NCI-H2196 treated with DMSO at 0.1 percent for 48 hours (cell line): ENCODE measurements at regions not wholly inside any gene's neighbourhood (a gene's known extent, or its start where the extent isn't known, plus 50 kb on each side); places are given as distances from the start of the nearest gene placed in this dataset.
"Not testable (repeated sequence)": the region's sequence is repeated elsewhere in the genome, so short reads cannot be mapped to it uniquely, and the experiment has no call there.

Experiments
- DNase-seq: peaks from one replicate; lab custom pipeline; 2025; ENCODE audit not compliant: unreplicated experiment; lab: John Stamatoyannopoulos, UW

DNA sequence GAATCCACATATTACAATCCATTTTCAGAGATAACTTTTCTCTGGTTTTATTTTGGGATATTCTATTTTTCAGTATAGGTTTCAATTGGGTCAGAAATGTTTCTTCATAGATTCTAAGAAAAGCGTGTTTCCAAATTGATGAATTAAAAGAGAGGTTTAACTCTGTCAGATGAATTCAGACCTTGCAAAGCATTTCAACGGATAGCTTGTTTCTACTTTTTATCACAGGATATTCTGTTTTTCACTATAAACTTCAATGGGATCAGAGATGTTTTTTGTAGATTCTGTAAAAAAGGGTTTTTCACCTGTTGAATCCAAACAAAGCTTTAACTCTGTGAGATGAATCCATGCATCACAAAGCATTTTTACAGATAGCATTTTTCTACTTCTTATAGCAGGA lies 1498.1 kb downstream of the UQCRFS1 start:
- DNase-seq, result no peak

DNA sequence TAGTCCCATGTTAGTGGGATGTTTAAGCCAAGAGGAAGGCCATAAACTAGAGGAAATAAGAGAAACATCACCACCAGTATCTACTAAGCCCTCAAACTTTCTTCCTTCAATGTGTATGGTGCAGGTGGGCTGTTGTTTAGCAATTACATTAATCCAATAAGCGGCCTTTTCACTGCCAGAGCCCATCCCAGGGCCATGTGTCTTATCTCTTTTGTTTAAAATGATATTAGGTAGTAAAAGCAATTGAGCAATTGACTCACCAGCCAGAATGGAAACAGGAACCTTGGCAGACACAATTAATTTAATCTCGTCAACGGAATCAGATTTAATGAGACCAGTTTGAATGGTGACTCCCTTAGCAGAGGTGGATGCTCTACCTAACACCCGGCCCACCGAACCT lies 1503.5 kb downstream of the UQCRFS1 start:
- DNase-seq, result no peak

DNA sequence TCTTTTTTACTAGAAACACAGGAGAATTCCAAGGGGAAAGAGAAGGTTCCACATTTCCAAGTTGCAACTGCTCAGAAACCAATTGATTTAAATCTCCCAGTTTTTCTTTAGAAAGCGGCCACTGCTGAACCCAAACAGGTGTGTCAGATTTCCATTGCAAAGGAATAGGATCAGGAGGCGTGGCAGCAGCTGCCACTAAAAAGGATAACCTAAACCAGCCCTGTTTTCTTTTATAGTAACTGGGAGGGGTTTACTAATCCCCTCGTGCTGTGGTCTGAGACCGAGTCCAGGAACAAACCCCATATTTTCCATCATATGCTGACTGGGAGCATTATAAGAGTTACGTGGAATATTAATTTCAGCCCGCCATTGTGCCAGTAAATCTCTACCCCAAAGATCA lies 1504.0 kb downstream of the UQCRFS1 start:
- DNase-seq, result not testable (repeated sequence)

DNA sequence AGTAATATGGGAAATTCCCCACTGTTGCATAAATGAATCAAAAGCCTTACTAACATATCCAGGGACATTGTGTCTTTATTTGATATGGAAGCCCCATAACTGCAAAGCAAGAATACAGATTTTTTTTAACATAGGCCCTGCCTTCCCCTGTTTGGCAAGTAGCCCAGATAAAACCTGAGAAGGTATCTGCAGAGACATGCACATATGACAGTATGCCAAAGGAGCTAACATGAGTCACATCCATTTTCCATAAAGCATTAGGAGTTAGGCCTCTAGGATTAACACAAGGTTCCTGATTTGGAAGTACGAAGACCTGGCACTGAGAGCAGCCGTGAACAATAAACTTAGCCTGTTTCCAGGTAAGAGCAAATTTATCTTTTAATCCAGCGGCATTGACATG lies 1505.9 kb downstream of the UQCRFS1 start:
- DNase-seq, result not testable (repeated sequence)

DNA sequence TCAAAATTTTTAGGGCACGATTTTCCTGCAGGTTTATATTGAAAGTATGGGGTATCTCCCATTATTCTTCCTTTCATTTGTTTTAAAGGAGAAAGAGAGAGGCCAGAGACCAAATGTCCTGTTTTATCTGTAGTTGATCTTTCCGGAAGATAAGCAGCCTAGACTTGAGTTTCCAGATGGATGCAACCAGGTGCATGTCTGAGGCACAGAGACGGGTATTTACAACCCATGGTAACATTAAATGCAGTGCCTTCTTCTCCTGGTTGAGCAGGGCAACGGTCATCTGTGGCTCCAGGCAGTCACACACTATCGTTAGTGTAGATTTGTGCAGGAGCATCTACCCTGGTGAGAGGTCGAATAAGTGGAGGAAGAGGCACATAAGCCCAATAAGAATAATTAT lies 1507.1 kb downstream of the UQCRFS1 start:
- no peak for DNase-seq

- no peak for DNase-seq
Observed at GRCh38 chr19:27694361-27695055, 1518.4 kb downstream of the UQCRFS1 start.

- DNase-seq, result no peak
Observed at GRCh38 chr19:27691991-27692390, 1521.0 kb downstream of the UQCRFS1 start.

DNA sequence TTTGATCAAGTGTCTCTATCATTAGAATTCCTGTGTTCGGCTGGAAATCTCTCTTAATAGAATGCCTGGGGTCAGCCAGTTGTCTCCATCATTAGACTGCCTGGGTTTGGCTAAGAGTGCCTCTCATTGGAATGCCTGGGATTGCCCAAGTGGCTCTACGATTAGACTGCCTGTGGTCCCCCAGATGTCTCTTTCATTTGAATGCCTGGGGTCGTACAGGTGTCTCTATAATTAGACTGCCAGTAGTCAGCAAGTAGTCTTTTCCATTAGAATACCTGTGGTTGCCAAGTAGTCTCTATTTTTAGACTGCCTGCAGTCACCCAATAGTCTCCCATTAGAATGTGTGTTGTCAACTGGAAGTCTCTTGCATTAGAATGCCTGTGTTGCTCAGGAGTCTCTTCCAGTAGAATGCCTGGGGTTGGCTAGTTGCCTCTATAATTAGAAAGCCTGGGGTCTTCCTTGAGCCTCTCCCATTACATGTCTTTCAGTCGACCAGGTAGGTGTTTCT lies 1523.2 kb downstream of the UQCRFS1 start:
- DNase-seq, result no peak

- DNase-seq, result no peak
Observed at GRCh38 chr19:27684293-27684692, 1528.7 kb downstream of the UQCRFS1 start.

GRCh38 chr19:27681972-27682371 lies 1531.0 kb downstream of the UQCRFS1 start:
- DNase-seq, result no peak

- no peak for DNase-seq
Observed at GRCh38 chr19:27679905-27680304, 1533.0 kb downstream of the UQCRFS1 start.

GRCh38 chr19:27679399-27679798 lies 1533.6 kb downstream of the UQCRFS1 start:
- no peak for DNase-seq

DNA sequence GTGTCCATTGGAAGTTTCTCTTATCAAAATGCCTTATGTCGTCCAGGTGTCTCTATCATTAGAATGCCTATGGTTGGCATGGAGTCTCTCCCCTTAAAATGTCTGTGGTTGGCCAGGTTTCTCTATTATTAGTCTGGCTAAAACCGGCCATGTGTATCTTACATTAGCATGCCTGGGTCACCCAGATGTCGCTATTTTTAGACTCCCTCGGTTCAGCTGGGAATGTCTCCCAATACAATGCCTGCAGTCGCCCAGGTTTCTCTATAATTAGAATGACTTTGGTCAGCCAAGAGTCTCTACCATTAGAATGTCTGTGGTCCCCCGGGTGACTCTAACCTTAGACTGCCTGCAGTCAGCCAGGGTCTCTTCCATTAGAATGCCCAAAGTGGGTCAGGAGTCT lies 1536.1 kb downstream of the UQCRFS1 start:
- DNase-seq, result no peak

- DNase-seq, result no peak
Observed at GRCh38 chr19:27676334-27676733, 1536.6 kb downstream of the UQCRFS1 start.

GRCh38 chr19:27675771-27676170 lies 1537.2 kb downstream of the UQCRFS1 start:
- no peak for DNase-seq

DNA sequence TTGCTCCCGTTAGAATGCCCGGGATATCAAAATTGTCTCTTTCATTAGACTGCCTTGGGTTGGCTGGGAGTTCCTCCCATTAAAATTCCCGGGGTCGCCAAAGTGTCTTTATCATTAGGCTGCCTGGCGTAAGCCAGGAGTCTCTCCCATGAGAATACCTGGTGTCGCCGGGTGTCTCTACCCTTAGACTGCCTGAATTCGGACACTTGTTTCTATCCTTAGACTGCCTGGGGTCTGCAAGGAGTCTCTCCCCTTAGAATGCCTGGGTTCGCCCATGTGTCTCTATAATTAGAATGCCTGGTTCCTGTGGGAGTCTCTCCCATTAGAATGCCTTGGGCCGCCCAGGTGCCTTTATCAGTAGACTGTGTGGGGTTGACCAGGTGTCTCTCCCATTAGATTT lies 1538.2 kb downstream of the UQCRFS1 start:
- DNase-seq, result no peak

DNA sequence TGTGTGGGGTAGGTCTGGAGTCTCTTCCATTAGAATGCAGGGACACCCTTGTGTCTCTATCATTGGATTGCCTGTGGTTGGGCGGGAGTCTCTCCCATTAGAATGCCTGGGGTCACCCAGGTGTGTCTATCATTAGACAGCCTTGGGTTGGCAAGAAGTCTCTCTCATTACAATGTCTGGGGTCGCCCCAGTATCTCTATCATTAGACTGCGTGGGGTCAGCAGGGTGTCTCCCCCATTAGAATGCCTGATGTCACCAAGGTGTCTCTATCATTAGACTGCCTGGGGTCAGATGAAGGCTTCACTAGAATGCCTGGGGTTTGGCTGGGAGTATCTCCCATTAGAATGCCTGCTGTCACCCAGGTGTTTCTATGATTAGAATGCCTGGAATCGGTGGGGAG lies 1539.0 kb downstream of the UQCRFS1 start:
- DNase-seq, result no peak

GRCh38 chr19:27672309-27673047 lies 1540.5 kb downstream of the UQCRFS1 start:
- no peak for DNase-seq

DNA sequence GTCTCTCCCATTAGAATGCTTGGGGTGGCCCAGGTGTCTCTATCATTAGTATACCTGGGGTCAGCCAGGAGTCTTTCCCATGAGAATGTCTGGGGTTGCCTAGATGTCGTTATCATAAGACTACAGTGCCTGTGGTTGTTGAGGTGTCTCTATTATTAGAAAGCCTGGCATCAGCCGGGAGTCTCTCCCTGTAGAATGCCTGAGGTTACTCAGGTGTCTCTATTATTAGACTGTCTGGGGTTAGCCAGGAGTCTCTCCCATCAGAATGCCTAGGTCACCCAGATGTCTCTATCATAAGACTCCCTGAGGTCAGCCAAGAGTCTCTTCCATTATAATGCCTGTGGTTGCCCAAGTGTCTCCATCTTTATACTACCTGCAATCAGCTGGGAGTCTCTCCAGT lies 1541.1 kb downstream of the UQCRFS1 start:
- no peak for DNase-seq

DNA sequence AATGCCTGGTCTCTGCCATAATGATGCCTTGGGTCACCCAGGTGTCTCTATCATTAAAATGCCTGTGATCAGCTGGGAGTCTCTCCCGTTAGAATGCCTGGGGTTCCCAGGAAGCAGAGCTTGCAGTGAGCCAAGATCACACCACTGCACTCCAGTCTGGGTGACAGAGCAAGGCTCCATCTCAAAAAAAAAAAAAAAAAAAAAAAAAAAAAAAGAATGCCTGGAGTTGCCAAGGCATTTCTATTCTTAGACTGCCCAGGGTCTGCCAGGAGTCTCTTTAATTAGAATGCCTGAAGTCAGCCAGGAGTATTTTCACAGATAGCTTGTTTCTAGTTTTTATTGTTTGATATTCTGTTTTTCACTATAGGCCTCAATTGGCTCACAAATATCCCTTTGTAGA lies 1552.5 kb downstream of the UQCRFS1 start:
- DNase-seq, result no peak

DNA sequence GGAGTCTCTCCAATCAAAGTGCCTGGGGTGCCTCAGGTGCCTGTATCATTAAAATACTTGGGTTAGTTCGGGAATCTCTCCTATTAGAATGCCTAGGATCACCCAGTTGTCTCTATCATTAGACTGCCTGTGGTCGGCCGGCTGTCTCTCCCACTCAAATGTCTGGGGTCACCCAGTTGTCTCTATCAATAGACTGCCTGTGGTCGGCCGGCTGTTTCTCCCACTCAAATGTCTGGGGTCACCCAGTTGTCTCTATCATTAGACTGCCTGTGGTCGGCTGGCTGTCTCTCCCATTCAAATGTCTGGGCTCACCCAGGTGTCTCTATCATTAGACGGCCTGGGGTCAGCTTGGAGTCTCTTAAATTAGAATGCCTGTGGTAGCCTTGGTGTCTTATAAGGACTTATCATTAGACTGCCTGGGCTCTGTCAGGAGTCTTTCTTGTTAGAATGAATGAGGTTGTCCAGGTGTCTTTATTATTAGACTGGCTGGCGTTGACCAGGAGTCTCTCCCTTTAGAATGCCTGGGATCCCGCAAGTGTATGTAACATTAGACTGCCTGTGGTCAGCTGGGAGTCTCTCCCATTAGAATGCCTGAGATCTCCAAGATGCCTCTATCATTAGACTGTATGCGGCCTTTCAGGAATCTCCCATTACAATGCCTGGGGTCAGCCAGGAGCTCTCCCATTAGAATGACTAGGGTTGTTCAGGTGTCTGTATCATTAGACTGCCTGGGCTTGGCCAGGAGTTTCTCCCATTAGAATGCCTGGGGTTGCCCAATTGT lies 1555.5 kb downstream of the UQCRFS1 start:
- no peak for DNase-seq
